GM12878 (cell line): ENCODE measurements at regions not wholly inside any gene's neighbourhood (a gene's known extent, or its start where the extent isn't known, plus 50 kb on each side); places are given as distances from the start of the nearest gene placed in this dataset.

ENCODE experiments used
- ATAC-seq: fragments of 200-7000 bp; cut with Tn5 transposase; 3 replicates; pipeline ENCODE4 v1.9.1; 2020; ENCODE audit warnings: mild to moderate bottlenecking, moderate library complexity
- BruUV-seq: library from RNA; stranded (reverse); fragments of 400-500 nt; replicated peaks from 2 replicates; lab custom pipeline; 2021; lab: Mats Ljungman, UMichigan
- CTCF ChIA-PET: fragments of 300-600 bp; sonication (Branson Sonifier 250); formaldehyde crosslinking; extraction: SDS; loops from one replicate; lab custom pipeline; 2021; ENCODE audit warnings: inconsistent platforms; lab: Yijun Ruan, JAX
- POLR2A ChIA-PET: fragments of 350-600 bp; formaldehyde crosslinking; extraction: SDS; loops from one replicate; lab custom pipeline; 2021; ENCODE audit warnings: inconsistent platforms; lab: Charles Lee
- RAD21 ChIA-PET: fragments of 300-600 bp; sonication (Branson Sonifier 250); formaldehyde crosslinking; loops from one replicate; lab custom pipeline; 2023; ENCODE audit warnings: antibody characterized with exemption; ENCODE audit not compliant: unreplicated experiment; lab: Charles Lee
- SMC1A ChIA-PET: fragments of 300-600 bp; sonication (Branson Sonifier 250); formaldehyde crosslinking; loops from one replicate; lab custom pipeline; 2023; ENCODE audit not compliant: unreplicated experiment, uncharacterized antibody; lab: Charles Lee
- DNase-seq: peaks from one replicate; pipeline ENCODE4 v3.0.0-alpha.2; 2011; ENCODE audit warnings: low read depth, low spot score
- FAIRE-seq: peaks from 3 replicates; lab custom pipeline; 2011; peaks lifted over from hg19 to GRCh38; lab: Jason Lieb, UNC
- H2AFZ ChIP-seq: 2 replicates; pipeline ENCODE4 v1.6.0; 2011; ENCODE audit warnings: low read depth, low read length, control low read depth; ENCODE audit not compliant: control insufficient read depth
- H3K27ac ChIP-seq: 2 replicates; pipeline ENCODE4 v1.5.1; 2011; ENCODE audit warnings: control low read depth; ENCODE audit not compliant: control insufficient read depth, insufficient read depth
- H3K27me3 ChIP-seq, 2 experiments: replicated peaks in 1 of 2; 2 replicates each; pipeline versions ENCODE4 v1.6.0 to v1.6.1; 2011; ENCODE audit warnings: low read length in 1 of 2; ENCODE audit not compliant: control insufficient read depth in 2 of 2, insufficient read depth in 2 of 2
- H3K36me3 ChIP-seq, 2 experiments: 2 replicates each; pipeline ENCODE4 v1.5.1; 2011; ENCODE audit warnings: low read length in 1 of 2; ENCODE audit not compliant: control insufficient read depth in 2 of 2, insufficient read depth in 2 of 2
- H3K4me1 ChIP-seq: 2 replicates; pipeline ENCODE4 v1.6.1; 2011; ENCODE audit warnings: mild to moderate bottlenecking, low read length, moderate library complexity, mixed read lengths; ENCODE audit not compliant: control insufficient read depth, insufficient read depth
- H3K4me2 ChIP-seq: 2 replicates; pipeline ENCODE4 v1.6.0; 2011; ENCODE audit warnings: control low read depth; ENCODE audit not compliant: control insufficient read depth, insufficient read depth
- H3K4me3 ChIP-seq: fragments of 200-600 bp; sonication (generic); 2 replicates; pipeline ENCODE4 v1.5.1; 2016
- H3K79me2 ChIP-seq: 2 replicates; pipeline ENCODE4 v1.6.0; 2011; ENCODE audit warnings: low read length; ENCODE audit not compliant: control insufficient read depth, insufficient read depth
- H3K9ac ChIP-seq: 2 replicates; pipeline ENCODE4 v1.8.0; 2011; ENCODE audit warnings: low read length, control low read depth, mixed read lengths; ENCODE audit not compliant: control insufficient read depth, insufficient read depth
- H3K9me3 ChIP-seq: replicated peaks from 3 replicates; pipeline ENCODE4 v1.5.1; 2011; ENCODE audit warnings: mild to moderate bottlenecking, low read length; ENCODE audit not compliant: control insufficient read depth, insufficient read depth
- H4K20me1 ChIP-seq: 2 replicates; pipeline ENCODE4 v1.6.0; 2011; ENCODE audit not compliant: control insufficient read depth, insufficient read depth
- BHLHE40 ChIP-seq, 2 experiments: fragments of 450-650 bp in 1 of 2; IDR thresholded peaks; 2 replicates each; pipeline ENCODE4 v1.6.1; 2011 to 2017; ENCODE audit warnings: low read depth in 2 of 2, borderline replicate concordance in 1 of 2, improper control_type of control experiment in 1 of 2, low read length in 1 of 2, mild to moderate bottlenecking in 1 of 2
- EED ChIP-seq: sonication (generic); IDR thresholded peaks from 2 replicates; pipeline ENCODE4 v1.6.1; 2016; ENCODE audit warnings: antibody characterized with exemption, low read depth
- ELK1 ChIP-seq: IDR thresholded peaks from 2 replicates; pipeline ENCODE4 v1.6.1; 2012; ENCODE audit warnings: low read depth, low read length, improper control_type of control experiment
- FOS ChIP-seq: IDR thresholded peaks from 3 replicates; pipeline ENCODE4 v1.6.1; 2011; ENCODE audit warnings: borderline replicate concordance; ENCODE audit not compliant: insufficient read length; ENCODE audit errors: extremely low read depth
- IRF5 ChIP-seq: fragments of 450-650 bp; IDR thresholded peaks from 2 replicates; pipeline ENCODE4 v1.6.1; 2017; ENCODE audit warnings: borderline replicate concordance
- MAX ChIP-seq: IDR thresholded peaks from 2 replicates; pipeline ENCODE4 v1.6.1; 2012; ENCODE audit warnings: low read depth, low read length, improper control_type of control experiment
- MEF2A ChIP-seq: IDR thresholded peaks from 2 replicates; pipeline ENCODE4 v1.6.1; 2011; ENCODE audit warnings: low read depth, mild to moderate bottlenecking, low read length, moderate library complexity; ENCODE audit not compliant: insufficient read depth
- MTA3 ChIP-seq: IDR thresholded peaks from 2 replicates; pipeline ENCODE4 v1.6.1; 2012; ENCODE audit warnings: low read length, inconsistent platforms, borderline replicate concordance
- SMARCA5 ChIP-seq: fragments of 450-650 bp; IDR thresholded peaks from 2 replicates; pipeline ENCODE4 v1.6.1; 2017; ENCODE audit warnings: mild to moderate bottlenecking
- ZNF274 ChIP-seq: IDR thresholded peaks from one replicate; pipeline ENCODE4 v1.8.0; 2011; ENCODE audit not compliant: insufficient read length, insufficient read depth
- WGBS: methylation state at CpG from one replicate; pipeline ENCODE4 v1.1.6; 2016; ENCODE audit warnings: low lambda C conversion rate; ENCODE audit not compliant: insufficient replicate concordance, insufficient coverage; ENCODE audit errors: missing lambda C conversion rate; 5-methylcytosine and 5-hydroxymethylcytosine counted together
- in situ Hi-C: fragments of 300-500 bp; cut with MboI; formaldehyde crosslinking; loops from 9 replicates; pipeline ENCODE4 v1.14.3; 2018; ENCODE audit warnings: mixed read lengths
- intact Hi-C: fragments of 100-400 bp; cut with micrococcal nuclease; formaldehyde crosslinking; loops from one replicate; pipeline ENCODE4 v1.14.2; 2022; ENCODE audit not compliant: unreplicated experiment

GRCh38 chr4:188841523-188841922 lies 702.3 kb downstream of the TRIML1 start:
- H3K4me2 ChIP-seq: no peak overlapping the region
- TF ChIP-seq FOS: no peak
- no peak for TF ChIP-seq EED
- TF ChIP-seq MTA3: no peak
- TF ChIP-seq SMARCA5: no peak
- no peak for TF ChIP-seq MEF2A
- TF ChIP-seq ELK1: no peak
- no peak for TF ChIP-seq IRF5
- TF ChIP-seq ZNF274: no peak
- no peak for TF ChIP-seq MAX
- TF ChIP-seq BHLHE40 (IDR thresholded peaks at IDR 0.05; ENCODE audit: borderline replicate concordance in 1 of 2, low read depth in 2 of 2, low read length in 1 of 2): no peak
- H4K20me1 ChIP-seq: no peaks in the 10 kb centered on the region
- 15% methylated on average over 11 of the region's 11 CpGs for WGBS
- H3K4me3 ChIP-seq: no peak overlapping the region
- ChIA-PET POLR2A (no interaction called here), RAD21 (no interaction called here), SMC1A (no interaction called here), CTCF (no interaction called here)
- H3K27ac ChIP-seq: no peak overlapping the region
- no TSS peak for BruUV-seq
- H3K79me2 ChIP-seq: no peaks in the 10 kb centered on the region
- no peak overlapping the region for H3K9ac ChIP-seq
- intact Hi-C loops (no loop called here), in situ Hi-C loops (no loop called here)
- no peaks in the 10 kb centered on the region for H3K36me3 ChIP-seq
- ATAC-seq (no peak), FAIRE-seq (no peak), DNase-seq (no peak)
- H3K9me3 ChIP-seq: no peaks in the 10 kb centered on the region
- no peaks in the 10 kb centered on the region for H3K27me3 ChIP-seq
- H2AFZ ChIP-seq: no peak overlapping the region
- no peaks in the 10 kb centered on the region for H3K4me1 ChIP-seq
